Neural cell (in vitro differentiated cells): ENCODE measurements at regions not wholly inside any gene's neighbourhood (a gene's known extent, or its start where the extent isn't known, plus 50 kb on each side); places are given as distances from the start of the nearest gene placed in this dataset.
A peak's percentile ranks its signal among the peaks of the same experiment; 100 is the strongest.

Source experiments
- H2AFZ ChIP-seq: fragments of 200-600, 300-800 bp; sonication (generic), shearing (Covaris generic); 2 replicates; pipeline ENCODE4 v1.6.0; 2014; ENCODE audit warnings: low read depth, mild to moderate bottlenecking, antibody characterized with exemption, low read length, moderate library complexity
- H3F3A ChIP-seq: fragments of 200-600 bp; shearing (Covaris generic); 2 replicates; pipeline ENCODE4 v1.6.1; 2016; ENCODE audit warnings: mild to moderate bottlenecking, moderate library complexity, mixed read lengths, antibody characterized with exemption, low read length; ENCODE audit not compliant: insufficient read depth, poor library complexity, severe bottlenecking
- H3K27ac ChIP-seq: fragments of 200-600, 300-800 bp; sonication (generic), shearing (Covaris generic); 2 replicates; pipeline ENCODE4 v1.5.1; 2014; ENCODE audit warnings: mild to moderate bottlenecking, low read length, moderate library complexity
- H3K27me3 ChIP-seq: fragments of 300-800, 200-600 bp; sonication (generic), shearing (Covaris generic); 2 replicates; pipeline ENCODE4 v1.6.0; 2014; ENCODE audit warnings: mild to moderate bottlenecking, low read depth, low read length, moderate library complexity; ENCODE audit not compliant: insufficient read depth
- H3K36me3 ChIP-seq: fragments of 300-800, 200-600 bp; sonication (generic), shearing (Covaris generic); 2 replicates; pipeline ENCODE4 v1.5.1; 2014; ENCODE audit warnings: mild to moderate bottlenecking, antibody characterized with exemption, low read length, moderate library complexity; ENCODE audit not compliant: insufficient read depth
- H3K4me2 ChIP-seq: fragments of 300-800, 200-600 bp; sonication (generic), shearing (Covaris generic); 2 replicates; pipeline ENCODE4 v1.6.0; 2014; ENCODE audit warnings: mild to moderate bottlenecking, low read length
- H3K4me3 ChIP-seq: fragments of 300-800, 200-600 bp; sonication (generic), shearing (Covaris generic); 2 replicates; pipeline ENCODE4 v1.5.1; 2014; ENCODE audit warnings: mild to moderate bottlenecking, low read length, moderate library complexity
- H3K79me2 ChIP-seq: fragments of 200-600 bp; shearing (Covaris generic); replicated peaks from 2 replicates; pipeline ENCODE4 v1.6.0; 2014; ENCODE audit warnings: mild to moderate bottlenecking, low read length, moderate library complexity; ENCODE audit not compliant: insufficient read depth
- H3K9ac ChIP-seq: fragments of 300-800, 200-600 bp; sonication (generic), shearing (Covaris generic); 2 replicates; pipeline ENCODE4 v1.6.1; 2016; ENCODE audit warnings: mild to moderate bottlenecking, low read length, mixed read lengths
- H3K9me2 ChIP-seq: fragments of 200-600 bp; shearing (Covaris generic); 2 replicates; pipeline ENCODE4 v1.6.1; 2016; ENCODE audit warnings: mild to moderate bottlenecking, low read length, mixed read lengths; ENCODE audit not compliant: insufficient read depth
- H3K9me3 ChIP-seq: fragments of 200-600, 300-800 bp; sonication (generic), shearing (Covaris generic); 2 replicates; pipeline ENCODE4 v1.6.1; 2016; ENCODE audit warnings: mild to moderate bottlenecking, mixed run types, low read length, moderate library complexity, mixed read lengths
- H4K20me1 ChIP-seq: fragments of 200-600 bp; shearing (Covaris generic); 2 replicates; pipeline ENCODE4 v1.6.1; 2016; ENCODE audit warnings: mild to moderate bottlenecking, mixed run types; ENCODE audit not compliant: insufficient read depth
- EP300 ChIP-seq: fragments of 450-650 bp; conservative IDR thresholded peaks from 2 replicates; pipeline ENCODE4 v1.6.1; 2014; ENCODE audit warnings: antibody characterized with exemption, mild to moderate bottlenecking, moderate library complexity; ENCODE audit not compliant: poor library complexity, severe bottlenecking
- EZH2 ChIP-seq: fragments of 200-600, 300-800 bp; shearing (Covaris generic), sonication (generic); IDR thresholded peaks from 2 replicates; pipeline ENCODE4 v1.6.1; 2014; ENCODE audit warnings: antibody characterized with exemption, low read length, borderline replicate concordance, mild to moderate bottlenecking; ENCODE audit not compliant: insufficient read depth, poor library complexity, severe bottlenecking
- MXI1 ChIP-seq: fragments of 450-650 bp; conservative IDR thresholded peaks from 2 replicates; pipeline ENCODE4 v1.6.1; 2014; ENCODE audit warnings: antibody characterized with exemption, mild to moderate bottlenecking; ENCODE audit not compliant: poor library complexity, severe bottlenecking
- POLR2AphosphoS5 ChIP-seq: IDR thresholded peaks from 2 replicates; pipeline ENCODE4 v1.6.1; 2012
- RAD21 ChIP-seq: fragments of 450-650 bp; conservative IDR thresholded peaks from 2 replicates; pipeline ENCODE4 v1.6.1; 2014; ENCODE audit warnings: antibody characterized with exemption, mild to moderate bottlenecking, moderate library complexity
- SMC3 ChIP-seq: fragments of 450-650 bp; conservative IDR thresholded peaks from 2 replicates; pipeline ENCODE4 v1.6.1; 2014; ENCODE audit warnings: antibody characterized with exemption, mild to moderate bottlenecking, moderate library complexity; ENCODE audit not compliant: poor library complexity
- TAF1 ChIP-seq: IDR thresholded peaks from 2 replicates; pipeline ENCODE4 v1.6.1; 2012; ENCODE audit warnings: low read depth
- TF ChIP-seq, protein P1 (sequence below): fragments of 450-650 bp; IDR thresholded peaks from 2 replicates; pipeline ENCODE4 v1.5.1; 2014; ENCODE audit warnings: antibody characterized with exemption, mild to moderate bottlenecking, moderate library complexity; ENCODE audit not compliant: poor library complexity, severe bottlenecking
- TF ChIP-seq, protein P2 (sequence below): IDR thresholded peaks from 2 replicates; pipeline ENCODE4 v1.6.1; 2012; ENCODE audit warnings: borderline replicate concordance

DNA sequence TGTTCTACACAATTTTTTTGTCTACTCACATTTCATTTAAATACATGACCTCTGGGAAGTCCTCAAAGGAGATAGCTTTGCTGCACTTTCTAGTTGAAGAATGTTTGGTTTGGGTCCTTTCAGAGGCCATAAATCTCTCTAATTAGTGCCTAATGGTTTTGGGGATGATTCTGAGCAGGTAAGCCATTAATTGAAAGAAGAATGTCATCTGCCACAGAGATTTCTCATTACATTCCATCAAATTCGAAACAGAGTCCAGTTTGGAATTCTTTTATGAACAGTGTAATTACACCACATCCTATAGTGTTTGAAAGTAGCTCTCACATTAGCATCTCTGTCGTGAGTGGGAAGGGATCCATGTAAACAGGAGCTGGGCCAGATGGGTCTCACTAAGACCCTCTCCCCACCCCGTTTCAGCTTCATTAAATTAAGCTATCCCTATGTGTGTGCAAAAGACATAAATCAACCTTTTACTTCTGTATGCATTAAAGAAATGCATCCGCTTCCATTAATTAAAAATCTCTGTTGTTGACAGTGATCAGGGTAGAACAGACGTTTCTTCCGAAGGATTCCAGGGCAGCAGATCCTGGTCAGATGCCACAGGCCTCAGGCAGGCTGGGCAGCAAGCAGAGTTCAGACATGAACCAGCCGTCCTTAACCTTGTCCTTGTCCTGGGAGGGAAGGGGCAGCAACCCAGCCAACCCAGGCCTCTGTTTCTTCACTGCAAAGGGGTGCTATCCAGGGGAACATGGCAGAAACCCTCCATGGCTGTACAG lies 99.8 kb upstream of the MAP1B start:
- Histone ChIP-seq H3K79me2 (peaks cover 1% of the 10 kb centered on the region), H3K9me2 (no peaks in the 10 kb centered on the region), H3K36me3 (no peaks in the 10 kb centered on the region), H3K9me3 (no peaks in the 10 kb centered on the region), H3K4me3 (no peak overlapping the region), H4K20me1 (no peaks in the 10 kb centered on the region), H3K9ac (no peak overlapping the region), H3K27ac (no peak overlapping the region), H3K27me3 (no peaks in the 10 kb centered on the region), H3K4me2 (no peak overlapping the region), H3F3A (peaks cover 5% of the 10 kb centered on the region), H2AFZ (no peak overlapping the region)
- TF ChIP-seq, protein P1, sequence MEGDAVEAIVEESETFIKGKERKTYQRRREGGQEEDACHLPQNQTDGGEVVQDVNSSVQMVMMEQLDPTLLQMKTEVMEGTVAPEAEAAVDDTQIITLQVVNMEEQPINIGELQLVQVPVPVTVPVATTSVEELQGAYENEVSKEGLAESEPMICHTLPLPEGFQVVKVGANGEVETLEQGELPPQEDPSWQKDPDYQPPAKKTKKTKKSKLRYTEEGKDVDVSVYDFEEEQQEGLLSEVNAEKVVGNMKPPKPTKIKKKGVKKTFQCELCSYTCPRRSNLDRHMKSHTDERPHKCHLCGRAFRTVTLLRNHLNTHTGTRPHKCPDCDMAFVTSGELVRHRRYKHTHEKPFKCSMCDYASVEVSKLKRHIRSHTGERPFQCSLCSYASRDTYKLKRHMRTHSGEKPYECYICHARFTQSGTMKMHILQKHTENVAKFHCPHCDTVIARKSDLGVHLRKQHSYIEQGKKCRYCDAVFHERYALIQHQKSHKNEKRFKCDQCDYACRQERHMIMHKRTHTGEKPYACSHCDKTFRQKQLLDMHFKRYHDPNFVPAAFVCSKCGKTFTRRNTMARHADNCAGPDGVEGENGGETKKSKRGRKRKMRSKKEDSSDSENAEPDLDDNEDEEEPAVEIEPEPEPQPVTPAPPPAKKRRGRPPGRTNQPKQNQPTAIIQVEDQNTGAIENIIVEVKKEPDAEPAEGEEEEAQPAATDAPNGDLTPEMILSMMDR: no peak
- TF ChIP-seq, protein P2, sequence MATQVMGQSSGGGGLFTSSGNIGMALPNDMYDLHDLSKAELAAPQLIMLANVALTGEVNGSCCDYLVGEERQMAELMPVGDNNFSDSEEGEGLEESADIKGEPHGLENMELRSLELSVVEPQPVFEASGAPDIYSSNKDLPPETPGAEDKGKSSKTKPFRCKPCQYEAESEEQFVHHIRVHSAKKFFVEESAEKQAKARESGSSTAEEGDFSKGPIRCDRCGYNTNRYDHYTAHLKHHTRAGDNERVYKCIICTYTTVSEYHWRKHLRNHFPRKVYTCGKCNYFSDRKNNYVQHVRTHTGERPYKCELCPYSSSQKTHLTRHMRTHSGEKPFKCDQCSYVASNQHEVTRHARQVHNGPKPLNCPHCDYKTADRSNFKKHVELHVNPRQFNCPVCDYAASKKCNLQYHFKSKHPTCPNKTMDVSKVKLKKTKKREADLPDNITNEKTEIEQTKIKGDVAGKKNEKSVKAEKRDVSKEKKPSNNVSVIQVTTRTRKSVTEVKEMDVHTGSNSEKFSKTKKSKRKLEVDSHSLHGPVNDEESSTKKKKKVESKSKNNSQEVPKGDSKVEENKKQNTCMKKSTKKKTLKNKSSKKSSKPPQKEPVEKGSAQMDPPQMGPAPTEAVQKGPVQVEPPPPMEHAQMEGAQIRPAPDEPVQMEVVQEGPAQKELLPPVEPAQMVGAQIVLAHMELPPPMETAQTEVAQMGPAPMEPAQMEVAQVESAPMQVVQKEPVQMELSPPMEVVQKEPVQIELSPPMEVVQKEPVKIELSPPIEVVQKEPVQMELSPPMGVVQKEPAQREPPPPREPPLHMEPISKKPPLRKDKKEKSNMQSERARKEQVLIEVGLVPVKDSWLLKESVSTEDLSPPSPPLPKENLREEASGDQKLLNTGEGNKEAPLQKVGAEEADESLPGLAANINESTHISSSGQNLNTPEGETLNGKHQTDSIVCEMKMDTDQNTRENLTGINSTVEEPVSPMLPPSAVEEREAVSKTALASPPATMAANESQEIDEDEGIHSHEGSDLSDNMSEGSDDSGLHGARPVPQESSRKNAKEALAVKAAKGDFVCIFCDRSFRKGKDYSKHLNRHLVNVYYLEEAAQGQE: no peak
- TF ChIP-seq EZH2 (no peak), RAD21 (no peak), MXI1 (no peak), SMC3 (no peak), POLR2AphosphoS5 (no peak), TAF1 (no peak), EP300 (no peak)

DNA sequence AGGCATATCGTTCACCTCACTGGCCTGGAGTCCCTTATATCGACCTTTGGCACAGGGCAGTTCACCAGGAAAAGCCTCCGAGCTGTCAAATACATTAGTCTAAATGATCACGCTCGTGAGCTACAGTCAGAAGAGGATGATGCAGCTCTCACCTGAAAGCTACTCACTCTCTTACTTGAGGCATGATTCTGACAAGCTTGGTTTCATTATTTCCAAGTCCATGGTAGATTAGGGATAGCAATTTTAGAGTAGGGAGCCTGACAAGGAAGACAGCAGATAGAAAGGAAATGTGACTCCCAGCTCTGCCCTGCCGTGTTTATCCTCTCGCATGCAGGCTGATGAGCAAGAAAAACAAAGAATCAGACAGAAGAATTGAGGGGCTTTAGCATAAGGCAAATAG lies 98.0 kb upstream of the MAP1B start:
- no peaks in the 10 kb centered on the region for H3K27me3 ChIP-seq
- peak overlapping the region; percentile 57 for H3K9ac ChIP-seq
- TF ChIP-seq SMC3 (peak; percentile 42), EZH2 (no peak), RAD21 (no peak), TAF1 (no peak), POLR2AphosphoS5 (peak; percentile 52), EP300 (peak; percentile 88), MXI1 (peak; percentile 19)
- TF ChIP-seq, protein P1: no peak
- TF ChIP-seq, protein P2: peak; percentile 75
- no peaks in the 10 kb centered on the region for H3K9me3 ChIP-seq
- peaks cover 13% of the 10 kb centered on the region for H3K79me2 ChIP-seq
- H3K36me3 ChIP-seq: no peaks in the 10 kb centered on the region
- H3K27ac ChIP-seq: peak overlapping the region; percentile 74
- H3K9me2 ChIP-seq: no peaks in the 10 kb centered on the region
- H3F3A ChIP-seq: peaks cover 7% of the 10 kb centered on the region
- no peaks in the 10 kb centered on the region for H4K20me1 ChIP-seq
- H2AFZ ChIP-seq: no peak overlapping the region
- H3K4me2 ChIP-seq: peak overlapping the region; percentile 37
- peak overlapping the region; percentile 33 for H3K4me3 ChIP-seq
